H9 (cell line): ENCODE measurements at regions not wholly inside any gene's neighbourhood (a gene's known extent, or its start where the extent isn't known, plus 50 kb on each side); places are given as distances from the start of the nearest gene placed in this dataset.

Experiments
- DNase-seq: peaks from one replicate; pipeline ENCODE4 v3.0.0-alpha.2; 2017
- H2AFZ ChIP-seq: one replicate; pipeline ENCODE4 v1.6.1; 2013; ENCODE audit warnings: mild to moderate bottlenecking, low read length, control low read depth, moderate library complexity
- H2AK5ac ChIP-seq: 2 replicates; pipeline ENCODE4 v1.6.1; 2013; ENCODE audit warnings: low read length, control low read depth, mixed read lengths; ENCODE audit not compliant: insufficient read length
- H2BK120ac ChIP-seq: one replicate; pipeline ENCODE4 v1.6.1; 2013; ENCODE audit warnings: low read depth, mild to moderate bottlenecking, low read length, control low read depth, inconsistent platforms; ENCODE audit not compliant: poor library complexity, severe bottlenecking
- H2BK12ac ChIP-seq: 2 replicates; pipeline ENCODE4 v1.6.1; 2013; ENCODE audit warnings: low read length, control low read depth, mixed read lengths, low read depth; ENCODE audit not compliant: insufficient read length
- H2BK15ac ChIP-seq: 2 replicates; pipeline ENCODE4 v1.6.1; 2013; ENCODE audit warnings: low read depth, low read length, control low read depth
- H2BK20ac ChIP-seq: one replicate; pipeline ENCODE4 v1.6.1; 2013; ENCODE audit warnings: low read depth, mild to moderate bottlenecking, low read length, control low read depth, inconsistent platforms; ENCODE audit not compliant: poor library complexity, severe bottlenecking
- H2BK5ac ChIP-seq: 2 replicates; pipeline ENCODE4 v1.6.1; 2013; ENCODE audit warnings: low read length, control low read depth, mixed read lengths; ENCODE audit not compliant: insufficient read length
- H3K14ac ChIP-seq: 2 replicates; pipeline ENCODE4 v1.6.1; 2013; ENCODE audit warnings: low read length, control low read depth; ENCODE audit not compliant: insufficient read depth
- H3K18ac ChIP-seq: 2 replicates; pipeline ENCODE4 v1.6.1; 2013; ENCODE audit warnings: low read depth, mild to moderate bottlenecking, mixed read lengths, low read length, control low read depth; ENCODE audit not compliant: insufficient read length
- H3K23ac ChIP-seq: 2 replicates; pipeline ENCODE4 v1.6.1; 2013; ENCODE audit warnings: low read length, control low read depth, mixed read lengths, low read depth; ENCODE audit not compliant: insufficient read length
- H3K23me2 ChIP-seq: 2 replicates; pipeline ENCODE4 v1.6.1; 2013; ENCODE audit warnings: low read depth, mild to moderate bottlenecking, mixed read lengths, low read length, control low read depth; ENCODE audit not compliant: insufficient read length, poor library complexity, severe bottlenecking
- H3K27ac ChIP-seq: 2 replicates; pipeline ENCODE4 v1.5.1; 2013; ENCODE audit warnings: low read length, control low read depth, mixed read lengths, low read depth; ENCODE audit not compliant: insufficient read length
- H3K27me3 ChIP-seq: 2 replicates; pipeline ENCODE4 v1.6.1; 2013; ENCODE audit warnings: low read length, control low read depth, inconsistent platforms; ENCODE audit not compliant: insufficient read depth
- H3K4ac ChIP-seq: 2 replicates; pipeline ENCODE4 v1.6.1; 2013; ENCODE audit warnings: low read depth, mild to moderate bottlenecking, control low read depth, inconsistent platforms, low read length, moderate library complexity
- H3K4me1 ChIP-seq: 2 replicates; pipeline ENCODE4 v1.6.1; 2013; ENCODE audit warnings: low read length, control low read depth, inconsistent platforms; ENCODE audit not compliant: insufficient read depth
- H3K4me2 ChIP-seq: 2 replicates; pipeline ENCODE4 v1.6.1; 2013; ENCODE audit warnings: low read length, control low read depth, mixed read lengths; ENCODE audit not compliant: insufficient read length, insufficient read depth
- H3K56ac ChIP-seq: 2 replicates; pipeline ENCODE4 v1.6.1; 2013; ENCODE audit warnings: low read depth, mild to moderate bottlenecking, mixed read lengths, low read length, control low read depth; ENCODE audit not compliant: insufficient read length
- H3K79me1 ChIP-seq: 2 replicates; pipeline ENCODE4 v1.6.1; 2013; ENCODE audit warnings: low read depth, mild to moderate bottlenecking, moderate library complexity, low read length, control low read depth, inconsistent platforms; ENCODE audit not compliant: insufficient read depth, poor library complexity, severe bottlenecking
- H3K79me2 ChIP-seq: 2 replicates; pipeline ENCODE4 v1.6.1; 2013; ENCODE audit warnings: low read length, control low read depth, inconsistent platforms; ENCODE audit not compliant: insufficient read depth
- H3K9ac ChIP-seq: 2 replicates; pipeline ENCODE4 v1.6.1; 2013; ENCODE audit warnings: low read length, control low read depth, mixed read lengths; ENCODE audit not compliant: insufficient read length; ENCODE audit errors: extremely low read depth
- H3K9me3 ChIP-seq: one replicate; pipeline ENCODE4 v1.6.1; 2013; ENCODE audit warnings: low read depth, low read length, inconsistent platforms; ENCODE audit not compliant: control insufficient read depth
- H3T11ph ChIP-seq: one replicate; pipeline ENCODE4 v1.6.1; 2013; ENCODE audit warnings: mild to moderate bottlenecking, low read length, control low read depth, inconsistent platforms
- H4K20me1 ChIP-seq: one replicate; pipeline ENCODE4 v1.6.1; 2013; ENCODE audit not compliant: control insufficient read depth, insufficient read length, insufficient read depth
- H4K5ac ChIP-seq: 2 replicates; pipeline ENCODE4 v1.6.1; 2013; ENCODE audit warnings: low read depth, mild to moderate bottlenecking, mixed read lengths, low read length, control low read depth; ENCODE audit not compliant: insufficient read length
- H4K8ac ChIP-seq: replicated peaks from 2 replicates; pipeline ENCODE4 v1.6.1; 2013; ENCODE audit warnings: low read length, control low read depth, mixed read lengths, low read depth; ENCODE audit not compliant: insufficient read length
- H4K91ac ChIP-seq: 2 replicates; pipeline ENCODE4 v1.6.1; 2013; ENCODE audit warnings: low read depth, mild to moderate bottlenecking, moderate library complexity, mixed read lengths, low read length, control low read depth; ENCODE audit not compliant: insufficient read length
- H3K27ac Mint-ChIP-seq, 3 experiments: 2 replicates in 2 of 3; 3 replicates in 1 of 3; pipeline ENCODE4 v1.8.0; 2020 to 2021; ENCODE audit warnings: mixed read lengths in 3 of 3, mild to moderate bottlenecking in 1 of 3, moderate library complexity in 1 of 3
- H3K27me3 Mint-ChIP-seq: 2 replicates; pipeline ENCODE4 v1.8.0; 2021; ENCODE audit warnings: low read depth, mild to moderate bottlenecking, moderate library complexity, mixed read lengths
- H3K36me3 Mint-ChIP-seq, 3 experiments: 2 replicates in 2 of 3; 3 replicates in 1 of 3; pipeline ENCODE4 v1.8.0; 2020 to 2021; ENCODE audit warnings: low read depth in 3 of 3, mixed read lengths in 3 of 3; ENCODE audit not compliant: insufficient read depth in 1 of 3
- H3K4me1 Mint-ChIP-seq, 2 experiments: 2 replicates each; pipeline ENCODE4 v1.8.0; 2020; ENCODE audit warnings: mixed read lengths in 2 of 2
- H3K4me3 Mint-ChIP-seq, 2 experiments: 2 replicates in 1 of 2; 3 replicates in 1 of 2; pipeline ENCODE4 v1.8.0; 2020 to 2021; ENCODE audit warnings: mild to moderate bottlenecking in 2 of 2, mixed read lengths in 2 of 2, moderate library complexity in 1 of 2
- H3K9me3 Mint-ChIP-seq, 2 experiments: 2 replicates in 1 of 2; 3 replicates in 1 of 2; pipeline ENCODE4 v1.8.0; 2020; ENCODE audit warnings: mild to moderate bottlenecking in 2 of 2, mixed read lengths in 2 of 2, moderate library complexity in 1 of 2
- CTCF ChIP-seq: fragments of 200-600 bp; sonication (generic); conservative IDR thresholded peaks from 3 replicates; pipeline ENCODE4 v1.8.0; 2021; ENCODE audit warnings: antibody characterized with exemption, mild to moderate bottlenecking
- WGBS: extraction: QIAGEN DNeasy Blood & Tissue Kit; methylation state at CpG from one replicate; pipeline ENCODE4 v1.1.7; 2013; ENCODE audit warnings: missing lambda C conversion rate, low lambda C conversion rate, mixed read lengths; ENCODE audit not compliant: insufficient read length; ENCODE audit errors: extremely low coverage; 5-methylcytosine and 5-hydroxymethylcytosine counted together

GRCh38 chr3:84891851-84892250, 66.9 kb upstream of the CADM2 start:
- Histone ChIP-seq H3K9ac (no peak overlapping the region), H3K23ac (no peak overlapping the region), H3T11ph (no peak overlapping the region), H2AFZ (no peak overlapping the region), H3K18ac (no peak overlapping the region), H4K5ac (no peak overlapping the region), H4K91ac (no peak overlapping the region), H2BK120ac (no peak overlapping the region), H2AK5ac (no peak overlapping the region), H2BK20ac (no peak overlapping the region), H3K23me2 (no peaks in the 10 kb centered on the region), H3K4me1 (no peaks in the 10 kb centered on the region), H3K27ac (no peak overlapping the region), H3K79me2 (no peaks in the 10 kb centered on the region), H3K56ac (no peak overlapping the region), H3K9me3 (no peaks in the 10 kb centered on the region), H4K8ac (no peak overlapping the region), H3K4ac (no peak overlapping the region), H4K20me1 (no peaks in the 10 kb centered on the region), H3K4me2 (no peak overlapping the region), H3K14ac (no peak overlapping the region), H3K79me1 (no peaks in the 10 kb centered on the region), H2BK12ac (no peak overlapping the region), H2BK15ac (no peak overlapping the region), H3K27me3 (no peaks in the 10 kb centered on the region), H2BK5ac (no peak overlapping the region)
- no peaks in the 10 kb centered on the region for H3K4me1 Mint-ChIP-seq
- H3K36me3 Mint-ChIP-seq = peaks cover 0 to 15% (median 1%) of the 10 kb centered on the region in 3 experiments; a peak in 4 of 7 replicates
- no peak for DNase-seq
- peaks cover 21 to 32% of the 10 kb centered on the region in 2 experiments for H3K9me3 Mint-ChIP-seq
- H3K27me3 Mint-ChIP-seq = no peaks in the 10 kb centered on the region
- no CpG with 5 or more reads among the region's 1 CpG for WGBS
- no peak for TF ChIP-seq CTCF
- no peak overlapping the region for H3K4me3 Mint-ChIP-seq
- H3K27ac Mint-ChIP-seq = no peak overlapping the region
